Stromal cell of bone marrow (primary cell): ENCODE measurements at regions not wholly inside any gene's neighbourhood (a gene's known extent, or its start where the extent isn't known, plus 50 kb on each side); places are given as distances from the start of the nearest gene placed in this dataset.

Experiments used
- DNase-seq: peaks from one replicate; pipeline ENCODE4 v3.0.0-alpha.2; 2012; ENCODE audit warnings: low read depth

DNA sequence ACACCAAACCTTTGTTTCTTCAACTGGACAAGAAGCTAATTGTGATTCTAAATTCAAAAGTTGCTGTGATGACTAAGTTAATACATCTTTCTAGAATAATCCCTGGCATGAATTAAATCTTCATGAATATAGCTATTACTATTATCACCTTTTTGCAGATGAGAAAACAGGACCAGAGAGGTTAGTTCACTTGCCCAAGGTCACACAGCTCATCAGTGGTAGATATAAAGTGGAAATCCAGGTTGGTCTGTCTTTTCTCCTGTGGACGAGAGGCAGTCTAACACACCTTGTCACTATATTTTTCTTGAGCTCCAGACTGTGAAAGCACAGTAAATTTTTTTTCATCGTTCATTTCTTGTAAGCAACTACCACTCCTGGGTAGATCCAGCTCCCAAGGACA is 247.6 kb upstream of the LRTM1 start:
- no peak for DNase-seq

DNA sequence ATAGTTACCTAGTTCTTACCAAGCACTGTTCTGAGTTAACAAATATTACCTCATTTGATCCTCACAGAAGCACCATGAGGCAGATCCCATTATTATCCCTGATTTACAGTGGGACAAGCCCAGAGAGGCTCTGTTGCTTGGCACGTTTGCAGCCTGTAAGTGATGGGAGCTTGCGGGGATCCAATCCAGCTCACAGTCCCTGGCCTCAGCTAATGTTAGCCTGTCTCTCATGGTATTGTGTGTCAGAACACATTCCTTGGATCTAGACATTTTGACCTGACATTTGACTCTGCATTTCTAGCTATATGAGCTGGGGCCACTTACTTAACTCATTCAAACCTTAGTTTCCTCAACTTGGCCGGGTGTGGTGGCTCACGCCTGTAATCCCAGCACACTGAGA is 246.9 kb upstream of the LRTM1 start:
- DNase-seq = no peak

DNA sequence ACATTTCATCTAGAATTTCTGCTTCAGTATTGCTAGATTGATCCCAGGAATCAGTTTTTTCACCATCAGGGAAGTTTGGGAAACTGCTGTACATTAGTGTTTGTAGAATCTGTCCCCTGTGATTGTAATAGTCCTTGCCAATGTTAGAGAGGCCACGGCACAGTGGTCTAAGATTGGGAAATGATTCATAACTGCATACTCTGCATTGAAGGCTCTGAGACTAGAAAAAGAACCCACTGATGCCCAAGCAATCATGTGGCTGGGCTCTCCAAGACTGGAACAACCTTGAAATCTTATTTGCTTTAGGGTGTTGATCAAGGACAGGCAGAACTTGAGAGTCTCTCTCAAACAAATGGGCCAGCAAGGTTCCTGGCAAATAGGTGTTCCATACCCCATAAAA is 245.6 kb upstream of the LRTM1 start:
- no peak for DNase-seq

DNA sequence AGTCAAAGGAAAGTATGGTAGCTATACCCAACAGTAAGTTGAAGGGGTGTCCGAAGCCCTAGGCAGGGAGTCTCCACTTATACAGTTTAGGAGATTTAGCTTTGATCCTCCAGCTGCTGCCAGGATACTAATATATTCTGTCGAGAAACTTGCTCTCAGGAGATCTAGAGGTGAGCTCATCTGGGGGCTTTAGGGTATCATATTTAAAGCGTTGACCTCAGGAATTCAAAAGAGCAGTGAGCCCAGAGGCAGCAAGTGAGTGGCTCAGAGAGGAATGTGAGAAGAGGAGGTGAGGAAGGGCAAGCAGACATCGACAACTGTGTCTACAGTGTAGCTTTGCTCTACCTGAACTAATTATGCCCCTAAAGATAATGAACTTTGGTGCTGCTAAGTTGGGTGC is 245.1 kb upstream of the LRTM1 start:
- no peak for DNase-seq

DNA sequence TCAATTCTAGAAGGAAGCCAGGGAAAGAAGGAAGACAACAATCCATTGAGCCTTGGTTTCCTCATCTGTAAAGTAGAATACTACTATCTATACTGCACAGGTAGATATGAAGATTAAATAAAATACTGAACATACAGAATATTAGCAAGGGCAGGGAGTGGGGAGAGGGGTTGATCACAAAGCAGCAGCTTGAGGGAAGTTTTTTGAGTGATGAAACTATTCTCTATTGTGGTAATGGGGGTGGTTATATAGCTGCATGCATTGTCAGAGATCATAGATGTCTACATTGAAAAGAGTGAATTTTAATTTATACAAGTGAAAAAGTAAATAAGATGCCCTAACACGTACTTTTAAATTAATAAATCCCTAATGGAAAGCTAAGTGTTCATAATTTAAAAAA is 242.6 kb upstream of the LRTM1 start:
- DNase-seq = no peak

DNA sequence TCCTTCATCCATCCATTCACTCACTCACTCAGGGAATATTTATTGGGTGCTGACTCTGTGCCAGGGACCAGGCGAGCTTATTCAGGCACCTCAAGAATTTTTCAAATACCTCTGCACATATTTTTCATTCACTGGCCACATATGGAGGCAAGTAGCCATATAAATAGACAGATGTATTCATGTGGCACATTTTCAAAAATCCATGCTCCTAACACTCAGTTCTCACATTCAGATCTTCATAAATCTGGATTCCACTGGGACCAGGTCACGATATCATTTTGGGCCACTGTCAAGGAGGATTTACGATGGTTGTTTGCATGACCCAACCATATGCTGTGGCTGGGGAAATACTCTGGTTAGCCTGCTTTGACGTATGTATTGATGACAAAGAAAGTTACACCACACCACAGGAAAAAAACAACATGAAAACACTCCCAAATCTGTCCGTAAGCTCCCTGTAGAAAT is 241.8 kb upstream of the LRTM1 start:
- DNase-seq = peak; percentile 87

- no peak for DNase-seq
Observed at GRCh38 chr3:55169161-55169560, 241.3 kb upstream of the LRTM1 start.

DNA sequence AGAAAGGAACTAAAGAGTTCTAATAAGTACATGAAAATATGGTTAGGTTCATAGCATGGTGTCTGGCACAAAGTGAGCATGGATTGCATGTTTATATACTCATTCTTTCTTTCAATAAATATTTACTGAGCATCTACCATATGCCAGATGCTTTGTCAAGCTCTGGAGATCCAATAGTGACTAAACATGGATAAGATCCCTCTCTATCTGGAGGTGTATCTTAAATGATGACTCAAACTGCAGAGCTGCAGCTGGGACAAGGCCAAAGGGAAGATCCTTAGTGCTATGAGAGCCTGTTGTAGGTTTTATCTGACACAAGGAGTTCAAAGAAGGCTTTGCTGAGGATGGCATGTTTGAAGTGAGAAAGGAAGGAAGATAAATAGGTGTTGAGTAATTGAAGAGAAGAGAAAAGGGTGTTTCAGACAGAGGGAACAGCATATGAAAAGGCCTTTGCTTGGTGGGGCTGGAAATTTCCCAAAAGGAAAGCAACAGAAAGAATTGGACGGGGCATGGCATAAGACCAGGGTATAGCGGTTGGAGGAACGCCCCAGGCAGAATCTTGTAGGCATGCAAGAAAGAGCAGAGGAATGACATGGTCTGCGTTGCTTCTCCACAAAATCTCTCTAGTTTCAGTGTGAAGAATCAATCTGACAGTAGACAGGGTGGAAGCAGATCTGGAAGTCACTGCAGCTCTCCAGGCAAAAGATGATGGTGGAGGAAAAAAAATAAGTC is 239.9 kb upstream of the LRTM1 start:
- no peak for DNase-seq

DNA sequence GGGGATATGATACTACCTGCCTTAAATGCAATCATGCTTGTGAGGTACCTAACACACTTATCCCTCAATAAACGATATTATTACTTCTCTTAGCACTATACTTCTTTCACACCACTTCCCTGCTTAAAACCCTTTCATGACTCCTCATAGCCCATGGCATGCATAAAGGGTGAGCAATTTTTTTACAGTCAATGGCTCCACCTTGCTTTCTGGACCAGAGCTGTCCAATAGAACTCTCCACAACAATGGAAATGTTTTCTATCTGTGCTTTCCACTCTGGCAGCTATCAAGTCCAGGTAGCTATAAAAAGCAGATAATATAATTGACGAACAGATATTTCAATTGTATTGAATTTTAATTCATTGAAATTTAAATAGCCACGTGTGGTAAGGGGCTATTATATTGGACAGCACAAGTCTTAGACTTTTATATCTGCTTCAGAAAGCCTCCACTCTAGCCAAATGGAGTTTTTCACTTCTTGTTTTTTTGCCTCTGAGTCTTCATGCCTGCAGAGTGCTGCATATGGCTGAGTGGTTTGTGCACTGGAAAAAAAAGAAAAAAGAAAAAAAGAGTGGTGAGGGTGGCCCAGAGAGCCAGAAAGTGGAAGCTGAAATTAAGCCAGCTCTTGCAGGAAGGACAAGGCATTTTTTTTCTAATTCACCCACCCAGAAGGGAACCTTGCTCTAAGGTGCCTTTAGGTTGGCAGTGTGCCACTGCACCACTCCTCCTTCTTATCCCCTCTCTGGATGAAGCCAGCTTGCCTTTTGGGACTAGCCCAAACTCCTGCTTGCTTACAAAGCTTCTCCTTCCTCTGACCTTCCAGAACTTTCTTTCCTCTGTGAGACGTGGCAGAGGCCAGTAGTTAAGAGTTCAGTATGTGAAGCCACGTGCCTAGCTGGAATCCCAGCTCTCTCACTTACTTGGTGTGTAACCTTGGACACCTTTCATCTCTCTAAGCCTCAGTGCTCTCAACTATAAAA is 239.0 kb upstream of the LRTM1 start:
- no peak for DNase-seq

GRCh38 chr3:55165704-55166405 is 238.0 kb upstream of the LRTM1 start:
- DNase-seq = no peak

DNA sequence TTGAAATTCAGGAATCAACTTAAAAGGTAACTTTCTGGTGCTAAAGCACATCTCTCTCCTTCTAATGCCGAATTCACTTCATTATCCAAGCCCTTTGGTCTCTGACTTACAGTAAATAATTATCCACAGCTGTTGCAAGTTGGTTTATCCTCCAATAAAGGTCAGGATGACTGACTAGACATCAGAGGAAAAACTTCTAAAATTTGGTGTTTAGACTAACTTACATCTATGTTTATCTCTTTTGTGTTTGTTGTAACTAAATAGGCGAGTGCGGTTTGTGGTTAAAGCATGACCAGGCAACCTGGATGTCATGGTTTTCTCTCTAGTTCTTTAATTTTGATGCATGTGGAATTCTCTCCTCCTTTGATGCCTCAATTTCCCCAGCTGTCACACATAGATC is 237.4 kb upstream of the LRTM1 start:
- no peak for DNase-seq

DNA sequence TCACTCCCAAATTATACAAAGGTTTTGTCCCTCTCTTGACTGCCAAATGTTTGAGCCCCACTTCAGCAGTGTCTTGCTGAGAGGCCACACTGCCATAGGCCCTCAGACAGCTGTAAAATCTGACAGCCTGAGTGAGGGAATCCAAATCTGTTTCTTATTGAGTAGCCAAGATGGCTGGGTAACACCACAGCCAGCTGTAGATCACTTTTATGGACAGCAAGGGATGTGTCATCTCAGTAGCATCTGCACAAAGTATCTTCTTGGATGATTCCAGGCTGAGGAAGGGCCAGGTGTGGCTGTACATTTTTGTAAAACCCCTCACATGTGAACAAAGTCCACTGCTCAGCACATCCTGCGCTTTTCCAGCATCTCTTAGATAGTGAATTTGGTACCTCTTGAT is 237.0 kb upstream of the LRTM1 start:
- no peak for DNase-seq

DNA sequence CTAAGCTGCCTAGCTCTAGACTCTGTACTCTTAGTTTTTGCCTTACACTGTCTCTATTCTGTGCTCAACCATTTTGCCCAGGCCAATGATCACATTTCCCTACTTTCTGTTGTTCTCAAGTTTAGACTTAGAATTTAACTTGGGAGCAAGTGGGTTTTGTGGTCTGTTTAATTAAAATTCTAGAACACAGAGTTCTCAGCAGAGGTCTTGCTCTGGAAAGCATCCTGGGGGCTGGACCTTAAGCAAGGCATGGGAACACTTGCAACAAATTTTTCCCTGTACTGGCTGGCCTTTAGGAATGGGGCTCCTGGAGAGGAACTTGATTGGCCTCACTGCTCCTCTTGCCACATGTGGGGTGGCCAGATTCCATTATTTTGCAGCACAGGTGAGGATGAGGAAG is 236.3 kb upstream of the LRTM1 start:
- DNase-seq = no peak

DNA sequence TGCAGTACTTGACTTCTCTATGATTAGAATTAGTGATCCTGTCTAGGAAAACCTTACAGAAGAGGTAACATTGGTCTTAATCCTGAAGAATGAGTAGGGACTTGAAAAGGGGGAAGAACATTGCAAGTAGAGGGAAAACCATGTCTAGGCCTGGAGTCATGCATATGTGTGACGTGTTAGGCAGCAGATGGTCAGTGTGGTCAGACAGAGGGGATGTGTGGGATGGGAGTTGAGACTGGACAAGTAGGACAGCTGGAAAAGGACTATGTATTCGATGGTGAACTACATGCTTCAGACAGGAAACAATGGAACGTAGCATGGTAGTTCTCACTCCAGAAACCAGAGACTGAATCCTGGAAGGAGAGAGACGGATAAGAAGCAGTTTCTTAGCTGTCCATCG is 235.6 kb upstream of the LRTM1 start:
- no peak for DNase-seq

GRCh38 chr3:55162031-55162795 is 234.4 kb upstream of the LRTM1 start:
- DNase-seq = no peak

GRCh38 chr3:55161231-55161630 is 233.4 kb upstream of the LRTM1 start:
- no peak for DNase-seq

- peak; percentile 100 for DNase-seq
Observed at GRCh38 chr3:55160241-55160983, 232.6 kb upstream of the LRTM1 start.

- DNase-seq = no peak
Observed at GRCh38 chr3:55159711-55160110, 231.9 kb upstream of the LRTM1 start.

- no peak for DNase-seq
Observed at GRCh38 chr3:55159016-55159415, 231.2 kb upstream of the LRTM1 start.

DNA sequence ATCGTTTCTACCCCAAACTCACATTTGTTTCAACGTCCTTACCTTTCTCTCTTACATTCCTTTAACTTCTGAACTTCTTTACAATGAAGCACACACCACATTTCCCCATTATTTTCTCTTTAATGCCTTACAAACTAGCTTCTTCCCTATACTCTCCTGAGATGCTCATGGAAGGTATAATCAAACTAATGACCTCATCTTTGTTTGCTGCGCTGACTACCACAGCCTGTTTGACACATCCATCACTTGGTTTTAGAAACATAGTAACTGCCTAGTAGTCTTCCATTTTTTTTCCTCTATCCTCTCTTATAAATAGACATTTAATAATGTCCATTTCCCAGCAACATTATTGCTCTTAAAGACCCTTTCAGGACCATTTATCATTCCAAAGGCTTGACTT is 230.5 kb upstream of the LRTM1 start:
- DNase-seq = no peak

- DNase-seq = peak; percentile 74
Observed at GRCh38 chr3:55157731-55158130, 229.9 kb upstream of the LRTM1 start.
